ENCODE measurements at regions not wholly inside any gene's neighbourhood (a gene's known extent, or its start where the extent isn't known, plus 50 kb on each side); places are given as distances from the start of the nearest gene placed in this dataset.

DNA sequence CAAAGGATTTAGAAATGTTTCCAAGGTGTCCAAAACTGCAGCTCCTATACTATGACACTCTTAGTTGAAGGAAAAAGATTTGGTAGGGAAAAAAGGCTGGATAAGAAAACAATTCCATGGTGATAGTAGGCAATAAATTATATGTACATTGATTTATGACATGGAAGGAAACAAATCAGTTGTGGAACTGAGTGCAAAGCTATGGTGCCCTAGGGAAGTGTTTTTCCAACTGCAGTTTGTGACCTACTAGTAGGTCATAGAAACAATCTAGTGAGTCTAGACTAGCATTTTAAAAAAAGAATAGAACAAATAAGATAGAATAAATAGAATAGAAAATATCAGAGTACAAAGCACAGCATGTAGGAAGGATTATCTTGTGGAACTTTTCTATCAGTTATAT, 58.4 kb upstream of the TSPAN5 start:
- no peaks in the 10 kb centered on the region for H3K27me3 ChIP-seq (ENCODE audit: control insufficient read depth, insufficient read depth, low read length)
- intact Hi-C loops (cut with micrococcal nuclease; ENCODE audit: unreplicated experiment) (no loop called here), in situ Hi-C loops (cut with HindIII; ENCODE audit: low pct_unique_long_range_greater_than_20kb, low sequenced_read_pairs) (no loop called here)
- no peaks in the 10 kb centered on the region for H3K4me1 ChIP-seq (ENCODE audit: control insufficient read depth, insufficient read depth, low read length)
- no peak overlapping the region for H3K27ac ChIP-seq (ENCODE audit: low read length)
- DNase-seq (ENCODE audit: low read depth, low spot score) = no peak
- no TSS peak for BruUV-seq (replicated peaks)
- no peaks in the 10 kb centered on the region for H3K36me3 ChIP-seq (ENCODE audit: control insufficient read depth, insufficient read depth, low read length)
- H3K4me3 ChIP-seq (ENCODE audit: low read depth in 2 of 2, low read length in 2 of 2) = no peak overlapping the region
- no peak for ATAC-seq
- ChIA-PET POLR2A (no interaction called here), CTCF (no interaction called here)
- H3K9me3 ChIP-seq (ENCODE audit: control insufficient read depth, insufficient read depth, low read depth, low read length) = no peaks in the 10 kb centered on the region
- TF ChIP-seq REST (IDR thresholded peaks at IDR 0.05; ENCODE audit: insufficient read depth in 1 of 2, low read depth in 2 of 2, low read length in 1 of 2) (no peak), POLR2AphosphoS5 (IDR thresholded peaks at IDR 0.05; ENCODE audit: low read depth, low read length) (no peak), SIN3A (IDR thresholded peaks at IDR 0.05; ENCODE audit: borderline replicate concordance, insufficient read depth, low read depth, low read length) (no peak), TCF7L2 (IDR thresholded peaks at IDR 0.05; ENCODE audit: low read depth, low read length) (no peak)
- TF ChIP-seq, protein P1, sequence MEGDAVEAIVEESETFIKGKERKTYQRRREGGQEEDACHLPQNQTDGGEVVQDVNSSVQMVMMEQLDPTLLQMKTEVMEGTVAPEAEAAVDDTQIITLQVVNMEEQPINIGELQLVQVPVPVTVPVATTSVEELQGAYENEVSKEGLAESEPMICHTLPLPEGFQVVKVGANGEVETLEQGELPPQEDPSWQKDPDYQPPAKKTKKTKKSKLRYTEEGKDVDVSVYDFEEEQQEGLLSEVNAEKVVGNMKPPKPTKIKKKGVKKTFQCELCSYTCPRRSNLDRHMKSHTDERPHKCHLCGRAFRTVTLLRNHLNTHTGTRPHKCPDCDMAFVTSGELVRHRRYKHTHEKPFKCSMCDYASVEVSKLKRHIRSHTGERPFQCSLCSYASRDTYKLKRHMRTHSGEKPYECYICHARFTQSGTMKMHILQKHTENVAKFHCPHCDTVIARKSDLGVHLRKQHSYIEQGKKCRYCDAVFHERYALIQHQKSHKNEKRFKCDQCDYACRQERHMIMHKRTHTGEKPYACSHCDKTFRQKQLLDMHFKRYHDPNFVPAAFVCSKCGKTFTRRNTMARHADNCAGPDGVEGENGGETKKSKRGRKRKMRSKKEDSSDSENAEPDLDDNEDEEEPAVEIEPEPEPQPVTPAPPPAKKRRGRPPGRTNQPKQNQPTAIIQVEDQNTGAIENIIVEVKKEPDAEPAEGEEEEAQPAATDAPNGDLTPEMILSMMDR (IDR thresholded peaks at IDR 0.05) = no peak

- ATAC-seq (no peak), DNase-seq (ENCODE audit: low read depth, low spot score) (no peak)
- intact Hi-C loops (cut with micrococcal nuclease; ENCODE audit: unreplicated experiment) (no loop called here), in situ Hi-C loops (cut with HindIII; ENCODE audit: low pct_unique_long_range_greater_than_20kb, low sequenced_read_pairs) (no loop called here)
- no TSS peak for BruUV-seq (replicated peaks)
- Histone ChIP-seq H3K27ac (ENCODE audit: low read length) (no peak overlapping the region), H3K4me1 (ENCODE audit: control insufficient read depth, insufficient read depth, low read length) (no peaks in the 10 kb centered on the region; the same call in 1 of the 2 replicates), H3K4me3 (ENCODE audit: low read depth in 2 of 2, low read length in 2 of 2) (no peak overlapping the region), H3K9me3 (ENCODE audit: control insufficient read depth, insufficient read depth, low read depth, low read length) (no peaks in the 10 kb centered on the region), H3K36me3 (ENCODE audit: control insufficient read depth, insufficient read depth, low read length) (no peaks in the 10 kb centered on the region), H3K27me3 (ENCODE audit: control insufficient read depth, insufficient read depth, low read length) (no peaks in the 10 kb centered on the region)
- ChIA-PET CTCF (no interaction called here), POLR2A (interaction anchor here (0.7 kb wide), 1 partner anchor 54 kb away, joined by 3 read pairs; no protein-coding TSS in a partner anchor)
- TF ChIP-seq REST (IDR thresholded peaks at IDR 0.05; ENCODE audit: insufficient read depth in 1 of 2, low read depth in 2 of 2, low read length in 1 of 2) (no peak), POLR2AphosphoS5 (IDR thresholded peaks at IDR 0.05; ENCODE audit: low read depth, low read length) (no peak), SIN3A (IDR thresholded peaks at IDR 0.05; ENCODE audit: borderline replicate concordance, insufficient read depth, low read depth, low read length) (no peak), TCF7L2 (IDR thresholded peaks at IDR 0.05; ENCODE audit: low read depth, low read length) (no peak)
- TF ChIP-seq, protein P1 (IDR thresholded peaks at IDR 0.05) = no peak
Measured at GRCh38 chr4:98712607-98713006, 54.2 kb upstream of the TSPAN5 start.

Measured in Panc1 (cell line).